ENCODE measurements at regions not wholly inside any gene's neighbourhood (a gene's known extent, or its start where the extent isn't known, plus 50 kb on each side); places are given as distances from the start of the nearest gene placed in this dataset.

DNA sequence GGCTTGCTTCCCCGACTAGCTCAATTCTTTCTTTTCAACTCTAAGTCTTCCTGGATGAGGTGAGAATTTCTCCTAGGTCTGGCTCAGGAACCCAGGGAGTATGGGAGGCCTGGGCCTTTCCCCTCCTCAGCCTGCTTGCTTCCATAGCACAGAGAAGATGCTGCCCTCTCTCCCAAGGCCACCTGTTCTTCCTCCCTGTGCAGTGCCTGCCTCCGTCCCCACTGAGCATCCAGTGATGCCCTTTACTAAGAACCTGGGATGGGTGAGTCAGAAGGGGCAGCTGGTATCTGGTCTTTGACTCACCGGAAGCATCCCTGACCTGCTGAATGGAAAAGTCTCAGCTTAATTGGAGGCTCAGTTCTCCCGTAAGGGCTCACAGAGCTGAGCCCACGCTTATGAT is 607.9 kb downstream of the BUD13 start:
- Histone ChIP-seq H3K4me1 (replicated peaks) (no peaks in the 10 kb centered on the region), H3K4me3 (no peak overlapping the region), H3K27me3 (replicated peaks; ENCODE audit: insufficient read depth) (peaks cover 5% of the 10 kb centered on the region), H3K36me3 (no peaks in the 10 kb centered on the region), H3K27ac (no peak overlapping the region), H3K9me3 (no peaks in the 10 kb centered on the region)
- intact Hi-C loops (cut with DNase I) = no loop called here
- WGBS = 74% methylated on average over 5 of the region's 5 CpGs
- DNase-seq (ENCODE audit: low spot score) = no peak
- TF ChIP-seq POLR2A (IDR thresholded peaks at IDR 0.05) (no peak), POLR2AphosphoS5 (IDR thresholded peaks at IDR 0.05) (no peak)
- TF ChIP-seq, protein P1, sequence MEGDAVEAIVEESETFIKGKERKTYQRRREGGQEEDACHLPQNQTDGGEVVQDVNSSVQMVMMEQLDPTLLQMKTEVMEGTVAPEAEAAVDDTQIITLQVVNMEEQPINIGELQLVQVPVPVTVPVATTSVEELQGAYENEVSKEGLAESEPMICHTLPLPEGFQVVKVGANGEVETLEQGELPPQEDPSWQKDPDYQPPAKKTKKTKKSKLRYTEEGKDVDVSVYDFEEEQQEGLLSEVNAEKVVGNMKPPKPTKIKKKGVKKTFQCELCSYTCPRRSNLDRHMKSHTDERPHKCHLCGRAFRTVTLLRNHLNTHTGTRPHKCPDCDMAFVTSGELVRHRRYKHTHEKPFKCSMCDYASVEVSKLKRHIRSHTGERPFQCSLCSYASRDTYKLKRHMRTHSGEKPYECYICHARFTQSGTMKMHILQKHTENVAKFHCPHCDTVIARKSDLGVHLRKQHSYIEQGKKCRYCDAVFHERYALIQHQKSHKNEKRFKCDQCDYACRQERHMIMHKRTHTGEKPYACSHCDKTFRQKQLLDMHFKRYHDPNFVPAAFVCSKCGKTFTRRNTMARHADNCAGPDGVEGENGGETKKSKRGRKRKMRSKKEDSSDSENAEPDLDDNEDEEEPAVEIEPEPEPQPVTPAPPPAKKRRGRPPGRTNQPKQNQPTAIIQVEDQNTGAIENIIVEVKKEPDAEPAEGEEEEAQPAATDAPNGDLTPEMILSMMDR (IDR thresholded peaks at IDR 0.05) = no peak

DNA sequence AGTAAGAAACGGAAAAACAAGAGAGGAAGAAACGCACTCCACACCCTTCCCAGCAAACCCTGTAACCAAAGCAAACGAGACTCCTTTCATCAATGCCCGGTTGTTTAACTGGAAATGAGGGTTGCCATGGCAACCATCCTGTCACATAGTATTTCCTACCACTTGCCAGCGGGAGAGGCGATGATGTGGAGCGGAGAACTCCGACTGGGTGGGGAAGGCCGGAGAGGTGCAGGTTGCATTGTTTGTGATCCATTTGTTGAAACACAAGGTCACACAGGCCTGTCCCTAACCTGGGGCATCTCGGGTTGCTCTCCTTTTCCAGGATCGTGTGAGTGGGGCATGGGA is 609.9 kb downstream of the BUD13 start:
- Histone ChIP-seq H3K36me3 (no peaks in the 10 kb centered on the region), H3K27ac (no peak overlapping the region), H3K4me1 (replicated peaks) (no peaks in the 10 kb centered on the region), H3K27me3 (replicated peaks; ENCODE audit: insufficient read depth) (peaks cover 5% of the 10 kb centered on the region), H3K9me3 (no peaks in the 10 kb centered on the region), H3K4me3 (no peak overlapping the region)
- TF ChIP-seq POLR2A (IDR thresholded peaks at IDR 0.05) = no peak
- TF ChIP-seq POLR2AphosphoS5 (IDR thresholded peaks at IDR 0.05) = no peak
- TF ChIP-seq, protein P1 (IDR thresholded peaks at IDR 0.05) = no peak
- DNase-seq (ENCODE audit: low spot score) = no peak
- WGBS = 39% methylated on average over 11 of the region's 11 CpGs
- intact Hi-C loops (cut with DNase I) = no loop called here

DNA sequence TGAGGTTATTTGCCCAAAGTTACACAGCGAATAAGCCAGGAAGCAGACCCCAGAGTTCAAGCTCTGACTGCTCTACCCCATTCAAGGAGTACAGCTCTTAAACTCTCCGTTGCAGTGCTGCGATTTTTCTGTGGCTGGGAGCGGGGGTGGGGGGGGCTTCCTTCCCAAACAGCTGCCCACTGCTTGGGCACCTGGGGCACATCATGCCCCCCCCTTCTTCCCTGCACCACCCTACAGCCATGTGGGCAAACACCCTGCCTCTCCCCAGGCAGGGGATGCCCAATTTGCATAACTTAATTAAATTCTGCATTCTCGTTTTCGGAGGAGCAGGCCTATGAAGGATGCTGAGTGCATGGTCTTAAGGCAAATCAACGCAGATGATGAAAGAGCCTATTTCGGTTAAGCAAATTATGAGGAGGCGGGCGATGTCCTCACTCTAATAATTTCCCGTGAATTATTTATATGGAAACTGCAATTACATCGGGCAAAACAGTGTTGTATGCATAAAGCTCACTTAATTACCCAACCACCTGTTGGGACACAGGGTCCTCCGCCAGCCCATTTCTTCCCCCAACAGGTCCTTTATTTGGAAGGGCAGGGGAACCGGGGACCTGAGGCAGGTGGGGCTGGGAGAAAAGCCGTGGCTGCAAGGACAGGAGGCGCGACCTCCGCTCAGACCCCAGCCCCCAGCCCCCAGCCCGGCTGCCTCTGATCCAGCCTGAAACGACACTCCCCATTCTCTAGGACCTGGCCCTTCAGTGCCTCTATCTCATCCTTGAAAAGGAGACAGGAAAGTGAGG is 610.5 kb downstream of the BUD13 start:
- Histone ChIP-seq H3K4me3 (no peak overlapping the region), H3K36me3 (no peaks in the 10 kb centered on the region), H3K27ac (no peak overlapping the region), H3K9me3 (no peaks in the 10 kb centered on the region), H3K27me3 (replicated peaks; ENCODE audit: insufficient read depth) (peaks cover 5% of the 10 kb centered on the region), H3K4me1 (replicated peaks) (no peaks in the 10 kb centered on the region)
- intact Hi-C loops (cut with DNase I) = no loop called here
- 68% methylated on average over 20 of the region's 20 CpGs for WGBS
- TF ChIP-seq POLR2AphosphoS5 (IDR thresholded peaks at IDR 0.05) (no peak), POLR2A (IDR thresholded peaks at IDR 0.05) (no peak)
- TF ChIP-seq, protein P1 (IDR thresholded peaks at IDR 0.05) = no peak
- DNase-seq (ENCODE audit: low spot score) = no peak

DNA sequence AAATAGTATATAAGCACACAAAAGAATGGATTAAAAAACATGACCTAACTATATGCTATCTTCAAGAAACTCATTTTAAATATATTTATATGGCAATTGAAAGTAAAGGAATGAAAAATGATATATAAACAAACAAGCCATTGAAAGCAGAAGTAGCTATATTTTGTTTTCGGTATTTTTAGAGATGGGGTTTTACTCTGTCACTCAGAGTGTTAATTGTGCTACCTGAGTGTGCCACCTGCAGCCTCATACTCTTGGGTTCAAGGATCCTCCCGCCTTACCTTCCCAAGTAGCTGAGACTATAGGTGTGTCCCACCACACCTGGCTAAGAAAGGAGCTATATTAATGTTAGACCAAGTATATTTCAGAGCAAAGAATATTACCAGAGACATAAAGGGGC is 624.1 kb downstream of the BUD13 start:
- intact Hi-C loops (cut with DNase I) = no loop called here
- H3K9me3 ChIP-seq = no peaks in the 10 kb centered on the region
- no peaks in the 10 kb centered on the region for H3K36me3 ChIP-seq
- H3K27ac ChIP-seq = no peak overlapping the region
- 89% methylated on average over 2 of the region's 2 CpGs for WGBS
- no peaks in the 10 kb centered on the region for H3K4me1 ChIP-seq (replicated peaks)
- TF ChIP-seq POLR2A (IDR thresholded peaks at IDR 0.05) (no peak), POLR2AphosphoS5 (IDR thresholded peaks at IDR 0.05) (no peak)
- TF ChIP-seq, protein P1 (IDR thresholded peaks at IDR 0.05) = no peak
- no peak overlapping the region for H3K4me3 ChIP-seq
- DNase-seq (ENCODE audit: low spot score) = no peak
- H3K27me3 ChIP-seq (replicated peaks; ENCODE audit: insufficient read depth) = peaks cover 3% of the 10 kb centered on the region

DNA sequence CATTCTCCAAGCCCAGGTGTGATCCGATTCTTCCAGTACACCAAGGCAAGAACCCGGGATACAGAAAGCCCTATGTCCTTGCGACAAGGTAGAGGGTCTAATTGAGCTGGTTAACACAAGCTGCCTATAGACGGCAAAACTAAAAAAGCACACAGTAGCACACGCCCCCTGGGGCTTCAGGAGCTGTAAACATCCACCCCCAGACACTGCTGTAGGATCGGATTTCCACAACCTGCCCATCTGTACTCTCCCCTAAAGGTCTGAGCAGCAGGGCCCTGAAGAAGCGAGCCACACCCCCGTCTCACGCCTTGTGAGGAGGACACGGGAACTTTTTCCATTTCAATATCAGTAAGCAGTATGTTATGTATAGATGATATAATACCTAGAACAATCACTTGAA is 624.7 kb downstream of the BUD13 start:
- Histone ChIP-seq H3K27ac (no peak overlapping the region), H3K27me3 (replicated peaks; ENCODE audit: insufficient read depth) (peaks cover 3% of the 10 kb centered on the region), H3K4me3 (no peak overlapping the region), H3K9me3 (no peaks in the 10 kb centered on the region), H3K4me1 (replicated peaks) (no peaks in the 10 kb centered on the region), H3K36me3 (no peaks in the 10 kb centered on the region)
- intact Hi-C loops (cut with DNase I) = no loop called here
- no peak for DNase-seq (ENCODE audit: low spot score)
- TF ChIP-seq POLR2A (IDR thresholded peaks at IDR 0.05) (no peak), POLR2AphosphoS5 (IDR thresholded peaks at IDR 0.05) (no peak)
- TF ChIP-seq, protein P1 (IDR thresholded peaks at IDR 0.05) = no peak
- 53% methylated on average over 10 of the region's 10 CpGs for WGBS

Data from prostate gland (tissue), 2 donors.